ENCODE measurements at regions not wholly inside any gene's neighbourhood (a gene's known extent, or its start where the extent isn't known, plus 50 kb on each side); places are given as distances from the start of the nearest gene placed in this dataset.

DNA sequence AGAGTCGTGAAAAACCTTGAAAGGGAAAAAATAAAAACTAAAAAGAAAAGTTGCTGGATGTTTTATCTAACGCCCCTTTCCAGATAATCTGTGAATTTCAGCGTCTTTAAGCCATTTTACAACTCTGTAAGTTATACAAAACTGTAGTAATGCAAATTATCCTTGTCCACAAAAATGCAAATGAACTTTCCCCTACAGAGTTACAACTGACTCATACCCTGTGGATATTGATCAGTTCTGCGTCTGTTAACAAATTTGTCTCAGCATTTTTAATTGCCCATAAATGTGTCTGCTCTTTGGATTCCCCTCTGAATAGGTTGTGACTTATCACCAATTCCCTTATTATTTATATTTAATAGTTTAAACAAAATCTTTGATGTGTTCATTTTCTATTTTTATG, 105.9 kb upstream of the PRLR start:
- TF ChIP-seq POLR2AphosphoS5 (IDR thresholded peaks at IDR 0.05; ENCODE audit: low read depth, low read length) (no peak), POLR2A (IDR thresholded peaks at IDR 0.05; ENCODE audit: low read depth, low read length) (no peak)
